MM.1S (cell line): ENCODE measurements at regions not wholly inside any gene's neighbourhood (a gene's known extent, or its start where the extent isn't known, plus 50 kb on each side); places are given as distances from the start of the nearest gene placed in this dataset.
A peak's percentile ranks its signal among the peaks of the same experiment; 100 is the strongest.

Experiments used
- DNase-seq: peaks from one replicate; pipeline ENCODE4 v3.0.0-alpha.2; 2015
- H2AFZ ChIP-seq: fragments of 300-600 bp; sonication (generic); 2 replicates; pipeline ENCODE4 v1.6.0; 2016; ENCODE audit warnings: antibody characterized with exemption, low read length
- H3F3A ChIP-seq: fragments of 300-600 bp; sonication (generic); 2 replicates; pipeline ENCODE4 v1.6.1; 2016; ENCODE audit warnings: mild to moderate bottlenecking, antibody characterized with exemption, low read length, moderate library complexity, mixed read lengths; ENCODE audit not compliant: insufficient read depth
- H3K27ac ChIP-seq: fragments of 300-600 bp; sonication (generic); 2 replicates; pipeline ENCODE4 v1.5.1; 2016; ENCODE audit warnings: mild to moderate bottlenecking, low read length
- H3K27me3 ChIP-seq: fragments of 300-600 bp; sonication (generic); replicated peaks from 2 replicates; pipeline ENCODE4 v1.6.0; 2016; ENCODE audit warnings: low read length; ENCODE audit not compliant: insufficient read depth
- H3K36me3 ChIP-seq: fragments of 300-600 bp; sonication (generic); replicated peaks from 2 replicates; pipeline ENCODE4 v1.6.1; 2016; ENCODE audit warnings: mild to moderate bottlenecking, low read length, mixed read lengths; ENCODE audit not compliant: insufficient read depth
- H3K4me1 ChIP-seq: fragments of 300-600 bp; sonication (generic); 2 replicates; pipeline ENCODE4 v1.6.1; 2016; ENCODE audit warnings: low read length, mixed read lengths
- H3K4me2 ChIP-seq: fragments of 300-600 bp; sonication (generic); 2 replicates; pipeline ENCODE4 v1.6.0; 2016; ENCODE audit warnings: low read depth, low read length
- H3K4me3 ChIP-seq: fragments of 300-600 bp; sonication (generic); 2 replicates; pipeline ENCODE4 v1.5.1; 2016; ENCODE audit warnings: low read length, mixed read lengths
- H3K79me2 ChIP-seq: fragments of 300-600 bp; sonication (generic); 2 replicates; pipeline ENCODE4 v1.6.1; 2016; ENCODE audit warnings: mixed run types, low read length, mixed read lengths
- H3K9ac ChIP-seq: fragments of 300-600 bp; sonication (generic); 2 replicates; pipeline ENCODE4 v1.6.1; 2016; ENCODE audit warnings: low read length, mixed read lengths
- H3K9me2 ChIP-seq: fragments of 300-600 bp; sonication (generic); replicated peaks from 2 replicates; pipeline ENCODE4 v1.6.1; 2016; ENCODE audit warnings: mild to moderate bottlenecking, low read length, mixed read lengths; ENCODE audit not compliant: insufficient read depth
- H3K9me3 ChIP-seq: fragments of 300-600 bp; sonication (generic); replicated peaks from 2 replicates; pipeline ENCODE4 v1.6.1; 2016; ENCODE audit warnings: mild to moderate bottlenecking, low read length, mixed read lengths; ENCODE audit not compliant: insufficient read depth
- H4K20me1 ChIP-seq: fragments of 300-600 bp; sonication (generic); 2 replicates; pipeline ENCODE4 v1.6.1; 2016; ENCODE audit warnings: mild to moderate bottlenecking, low read length, moderate library complexity, mixed read lengths; ENCODE audit not compliant: insufficient read depth
- EZH2 ChIP-seq: fragments of 300-600 bp; sonication (generic); optimal IDR thresholded peaks from 2 replicates; pipeline ENCODE3; 2017; ENCODE audit warnings: low read depth, mild to moderate bottlenecking, antibody characterized with exemption, low read length, mixed read lengths
- EZH2phosphoT487 ChIP-seq: fragments of 300-600 bp; sonication (generic); IDR thresholded peaks from 2 replicates; pipeline ENCODE4 v1.6.1; 2018; ENCODE audit warnings: antibody characterized with exemption, low read length
- TF ChIP-seq, protein P1 (sequence below): fragments of 300-600 bp; sonication (generic); IDR thresholded peaks from 2 replicates; pipeline ENCODE4 v1.5.1; 2016; ENCODE audit warnings: antibody characterized with exemption, low read length, mixed read lengths

DNA sequence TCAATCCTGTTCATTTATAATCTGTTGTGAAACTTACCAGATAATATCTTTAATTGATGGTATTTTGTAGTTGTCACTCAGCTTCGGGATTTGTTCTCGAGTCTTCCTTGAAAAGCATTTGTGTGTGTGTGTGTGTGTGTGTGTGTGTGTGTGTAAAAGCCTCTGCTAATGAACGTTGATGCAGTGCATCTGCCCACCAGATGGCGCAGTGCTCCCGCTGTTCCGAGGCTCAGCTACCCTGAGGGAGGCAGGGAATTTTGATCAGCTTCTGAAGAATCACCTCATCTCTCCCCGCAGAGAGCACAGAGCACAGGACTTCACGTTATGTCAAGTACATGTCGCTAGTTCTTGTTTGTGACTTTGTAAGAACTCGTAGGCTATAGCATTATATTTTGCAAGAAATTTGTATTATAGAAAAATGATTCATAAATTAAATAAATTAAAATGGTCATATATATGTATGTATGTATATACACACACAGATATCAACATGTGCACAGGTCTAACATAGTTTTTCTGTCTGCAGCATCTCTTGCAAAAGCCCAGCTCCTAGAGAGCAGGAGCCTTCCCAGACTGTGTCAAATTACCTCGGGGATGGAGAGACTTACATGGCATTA, 316.7 kb upstream of the IGFBP7 start:
- no peaks in the 10 kb centered on the region for H3K79me2 ChIP-seq
- no peak overlapping the region for H2AFZ ChIP-seq
- no peaks in the 10 kb centered on the region for H3K9me3 ChIP-seq
- H3K9me2 ChIP-seq = no peaks in the 10 kb centered on the region
- H3K9ac ChIP-seq = no peak overlapping the region
- peak; percentile 63 for DNase-seq
- H3K4me3 ChIP-seq = no peak overlapping the region
- no peaks in the 10 kb centered on the region for H3K36me3 ChIP-seq
- no peaks in the 10 kb centered on the region for H3K27me3 ChIP-seq
- no peaks in the 10 kb centered on the region for H3K4me1 ChIP-seq
- TF ChIP-seq, protein P1, sequence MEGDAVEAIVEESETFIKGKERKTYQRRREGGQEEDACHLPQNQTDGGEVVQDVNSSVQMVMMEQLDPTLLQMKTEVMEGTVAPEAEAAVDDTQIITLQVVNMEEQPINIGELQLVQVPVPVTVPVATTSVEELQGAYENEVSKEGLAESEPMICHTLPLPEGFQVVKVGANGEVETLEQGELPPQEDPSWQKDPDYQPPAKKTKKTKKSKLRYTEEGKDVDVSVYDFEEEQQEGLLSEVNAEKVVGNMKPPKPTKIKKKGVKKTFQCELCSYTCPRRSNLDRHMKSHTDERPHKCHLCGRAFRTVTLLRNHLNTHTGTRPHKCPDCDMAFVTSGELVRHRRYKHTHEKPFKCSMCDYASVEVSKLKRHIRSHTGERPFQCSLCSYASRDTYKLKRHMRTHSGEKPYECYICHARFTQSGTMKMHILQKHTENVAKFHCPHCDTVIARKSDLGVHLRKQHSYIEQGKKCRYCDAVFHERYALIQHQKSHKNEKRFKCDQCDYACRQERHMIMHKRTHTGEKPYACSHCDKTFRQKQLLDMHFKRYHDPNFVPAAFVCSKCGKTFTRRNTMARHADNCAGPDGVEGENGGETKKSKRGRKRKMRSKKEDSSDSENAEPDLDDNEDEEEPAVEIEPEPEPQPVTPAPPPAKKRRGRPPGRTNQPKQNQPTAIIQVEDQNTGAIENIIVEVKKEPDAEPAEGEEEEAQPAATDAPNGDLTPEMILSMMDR = peak; percentile 72
- no peak for TF ChIP-seq EZH2phosphoT487
- no peak overlapping the region for H3K27ac ChIP-seq
- no peaks in the 10 kb centered on the region for H3F3A ChIP-seq
- no peaks in the 10 kb centered on the region for H4K20me1 ChIP-seq
- no peak overlapping the region for H3K4me2 ChIP-seq

DNA sequence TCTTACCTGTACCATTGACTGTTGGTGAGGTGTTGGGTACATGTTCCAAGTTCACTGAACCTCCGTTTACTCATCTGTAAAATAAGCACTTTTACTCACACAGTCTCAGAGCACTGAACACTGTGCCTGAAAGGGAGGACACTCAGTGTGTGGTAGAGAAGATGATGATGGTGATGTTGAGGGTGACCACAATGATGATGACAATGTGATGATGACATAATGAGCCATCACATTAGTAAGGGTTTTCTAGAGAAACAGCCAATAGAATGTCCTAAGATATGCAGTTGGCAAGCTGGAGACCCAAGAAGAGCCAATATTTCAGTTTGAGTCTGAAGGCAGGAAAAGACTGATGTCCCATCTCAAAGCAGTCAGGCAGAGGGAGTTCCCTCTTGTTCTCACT, 315.4 kb upstream of the IGFBP7 start:
- Histone ChIP-seq H3K36me3 (no peaks in the 10 kb centered on the region), H3K9ac (no peak overlapping the region), H3K27ac (no peak overlapping the region), H3K4me2 (no peak overlapping the region), H3K9me2 (no peaks in the 10 kb centered on the region), H3F3A (no peaks in the 10 kb centered on the region), H4K20me1 (no peaks in the 10 kb centered on the region), H2AFZ (no peak overlapping the region), H3K9me3 (no peaks in the 10 kb centered on the region), H3K4me3 (no peak overlapping the region), H3K4me1 (no peaks in the 10 kb centered on the region), H3K79me2 (no peaks in the 10 kb centered on the region), H3K27me3 (no peaks in the 10 kb centered on the region)
- TF ChIP-seq EZH2phosphoT487 (no peak), EZH2 (no peak)
- TF ChIP-seq, protein P1 = no peak
- DNase-seq = no peak

DNA sequence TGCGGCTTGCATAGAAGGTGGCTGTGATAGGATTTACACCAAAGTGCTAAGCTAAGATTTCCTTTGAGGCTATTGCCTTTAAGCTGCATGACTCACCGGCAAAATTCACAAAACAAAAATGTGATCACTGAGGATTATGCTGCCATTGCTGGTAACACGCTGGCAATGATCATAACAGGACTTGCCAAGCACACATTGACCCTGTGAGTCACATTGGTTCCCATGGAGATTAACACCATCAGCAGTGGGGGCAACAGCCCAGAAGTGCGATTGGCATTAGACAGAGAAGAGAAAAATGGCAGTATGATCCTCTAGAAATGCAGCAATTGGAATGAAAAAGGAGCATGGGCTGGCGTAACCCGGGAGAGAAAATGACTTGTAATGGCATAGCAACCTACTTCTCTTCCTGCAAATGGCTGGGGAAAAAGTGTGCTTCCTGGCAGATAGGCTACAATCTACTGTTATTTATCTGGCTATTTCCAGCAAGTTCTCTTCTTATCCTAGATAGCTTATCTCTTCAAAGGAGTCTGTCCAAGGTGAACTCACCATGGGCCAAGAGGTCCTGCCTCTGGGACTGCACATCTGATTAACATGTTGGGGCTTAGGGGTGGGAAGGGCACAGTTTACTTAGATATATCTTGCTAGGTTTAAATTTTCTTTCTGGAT, 314.2 kb upstream of the IGFBP7 start:
- Histone ChIP-seq H3K9ac (no peak overlapping the region), H3F3A (no peaks in the 10 kb centered on the region), H3K79me2 (no peaks in the 10 kb centered on the region), H4K20me1 (no peaks in the 10 kb centered on the region), H3K27ac (no peak overlapping the region), H3K9me2 (no peaks in the 10 kb centered on the region), H3K4me1 (no peaks in the 10 kb centered on the region), H3K4me2 (no peak overlapping the region), H3K27me3 (no peaks in the 10 kb centered on the region), H2AFZ (no peak overlapping the region), H3K4me3 (no peak overlapping the region), H3K36me3 (no peaks in the 10 kb centered on the region), H3K9me3 (no peaks in the 10 kb centered on the region)
- DNase-seq = no peak
- TF ChIP-seq EZH2phosphoT487 (no peak), EZH2 (no peak)
- TF ChIP-seq, protein P1 = no peak
